DOHH2 (cell line): ENCODE measurements at regions not wholly inside any gene's neighbourhood (a gene's known extent, or its start where the extent isn't known, plus 50 kb on each side); places are given as distances from the start of the nearest gene placed in this dataset.

Source experiments
- H3F3A ChIP-seq: fragments of 200-600 bp; sonication (generic), shearing (Covaris generic); 2 replicates; pipeline ENCODE4 v1.6.0; 2016; ENCODE audit warnings: antibody characterized with exemption, mild to moderate bottlenecking; ENCODE audit not compliant: control insufficient read depth, insufficient read depth
- H3K27ac ChIP-seq: fragments of 200-600 bp; sonication (generic); 2 replicates; pipeline ENCODE4 v1.5.1; 2014; ENCODE audit warnings: low read depth, mild to moderate bottlenecking, low read length, moderate library complexity
- H3K27me3 ChIP-seq: fragments of 200-600 bp; sonication (generic); 2 replicates; pipeline ENCODE4 v1.6.1; 2014; ENCODE audit warnings: mild to moderate bottlenecking, low read length, mixed read lengths; ENCODE audit not compliant: control insufficient read depth
- H3K36me3 ChIP-seq: fragments of 200-600 bp; sonication (generic); 2 replicates; pipeline ENCODE4 v1.6.1; 2014; ENCODE audit warnings: mild to moderate bottlenecking, low read length, moderate library complexity, mixed read lengths; ENCODE audit not compliant: control insufficient read depth
- H3K4me1 ChIP-seq: fragments of 200-600 bp; sonication (generic); 2 replicates; pipeline ENCODE4 v1.6.1; 2014; ENCODE audit warnings: mild to moderate bottlenecking, low read length, mixed read lengths; ENCODE audit not compliant: control insufficient read depth
- H3K4me2 ChIP-seq: fragments of 200-600 bp; sonication (generic); 2 replicates; pipeline ENCODE4 v1.6.0; 2014; ENCODE audit warnings: mild to moderate bottlenecking, low read length, moderate library complexity
- H3K4me3 ChIP-seq: fragments of 200-600 bp; sonication (generic); 2 replicates; pipeline ENCODE4 v1.5.1; 2014; ENCODE audit warnings: mild to moderate bottlenecking, low read length, mixed read lengths
- H3K79me2 ChIP-seq: fragments of 200-600 bp; sonication (generic); 2 replicates; pipeline ENCODE4 v1.6.1; 2014; ENCODE audit warnings: mild to moderate bottlenecking, low read length, mixed read lengths; ENCODE audit not compliant: control insufficient read depth
- H3K9me2 ChIP-seq: fragments of 200-600 bp; sonication (generic); replicated peaks from 2 replicates; pipeline ENCODE4 v1.6.1; 2014; ENCODE audit warnings: mild to moderate bottlenecking, low read length, mixed read lengths; ENCODE audit not compliant: control insufficient read depth
- H3K9me3 ChIP-seq: fragments of 200-600 bp; sonication (generic); 2 replicates; pipeline ENCODE4 v1.6.1; 2014; ENCODE audit warnings: antibody characterized with exemption, low read length, mixed read lengths; ENCODE audit not compliant: control insufficient read depth, insufficient read depth
- H4K20me1 ChIP-seq: fragments of 200-600 bp; sonication (generic); 2 replicates; pipeline ENCODE4 v1.6.0; 2014; ENCODE audit warnings: low read depth, mild to moderate bottlenecking, antibody characterized with exemption, low read length, moderate library complexity; ENCODE audit not compliant: control insufficient read depth, insufficient read depth
- CTCF ChIP-seq: fragments of 200-600 bp; sonication (generic); IDR thresholded peaks from one replicate; pipeline ENCODE4 v1.5.1; 2014; ENCODE audit warnings: antibody characterized with exemption, mild to moderate bottlenecking, low read depth, low read length; ENCODE audit not compliant: poor library complexity, severe bottlenecking
- EZH2phosphoT487 ChIP-seq: fragments of 200-600 bp; sonication (generic); IDR thresholded peaks from 2 replicates; pipeline ENCODE4 v1.6.1; 2017; ENCODE audit warnings: borderline replicate concordance, mild to moderate bottlenecking, antibody characterized with exemption, low read length, moderate library complexity, mixed read lengths

DNA sequence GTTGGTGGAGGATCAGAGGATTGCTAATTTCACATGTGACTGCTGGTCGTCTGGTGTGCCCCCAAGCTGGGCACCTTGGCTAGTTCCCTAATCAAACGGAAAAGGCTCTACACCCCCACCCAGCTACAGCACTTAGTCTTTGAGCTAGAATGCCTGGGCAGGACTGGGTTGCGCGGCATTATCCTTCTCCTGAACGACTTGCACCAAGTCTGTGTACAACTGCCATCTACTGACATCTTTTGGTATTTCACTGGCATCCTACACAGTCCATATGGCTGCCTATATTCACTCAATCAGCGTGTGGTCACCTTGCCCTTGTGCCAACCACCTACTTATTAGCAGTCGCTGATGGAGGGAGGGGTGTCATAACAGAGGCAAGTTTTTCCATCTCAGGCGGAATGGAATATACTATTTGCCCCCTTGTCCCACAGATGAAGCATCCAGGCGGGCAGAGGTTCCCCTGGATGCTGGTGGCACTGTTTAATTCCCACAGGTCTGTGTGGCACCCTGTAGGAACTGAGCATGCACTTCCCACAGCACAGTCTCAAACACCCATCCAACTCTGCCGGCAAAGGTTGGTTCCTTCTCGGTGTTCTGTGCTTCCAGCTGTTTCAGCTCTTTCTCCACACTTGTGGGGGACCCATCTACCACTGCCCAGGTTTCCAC, 150.1 kb downstream of the OSTF1 start:
- Histone ChIP-seq H3K9me3 (peaks cover 13% of the 10 kb centered on the region; the same call in 1 of the 2 replicates), H3F3A (no peaks in the 10 kb centered on the region), H3K9me2 (no peaks in the 10 kb centered on the region), H3K4me1 (no peaks in the 10 kb centered on the region), H3K27me3 (no peaks in the 10 kb centered on the region), H3K4me2 (no peak overlapping the region), H3K27ac (no peak overlapping the region), H3K4me3 (no peak overlapping the region), H3K79me2 (no peaks in the 10 kb centered on the region), H4K20me1 (no peaks in the 10 kb centered on the region), H3K36me3 (no peaks in the 10 kb centered on the region)
- TF ChIP-seq CTCF (peak; percentile 45), EZH2phosphoT487 (no peak)

GRCh38 chr9:75239176-75239575, 150.9 kb downstream of the OSTF1 start:
- H3K4me2 ChIP-seq = no peak overlapping the region
- no peak overlapping the region for H3K4me3 ChIP-seq
- TF ChIP-seq CTCF (no peak), EZH2phosphoT487 (no peak)
- no peaks in the 10 kb centered on the region for H3K4me1 ChIP-seq
- no peaks in the 10 kb centered on the region for H3F3A ChIP-seq
- no peaks in the 10 kb centered on the region for H3K27me3 ChIP-seq
- no peaks in the 10 kb centered on the region for H3K9me2 ChIP-seq
- no peaks in the 10 kb centered on the region for H4K20me1 ChIP-seq
- H3K36me3 ChIP-seq = no peaks in the 10 kb centered on the region
- H3K27ac ChIP-seq = no peak overlapping the region
- peaks cover 13% of the 10 kb centered on the region; the same call in 1 of the 2 replicates for H3K9me3 ChIP-seq
- H3K79me2 ChIP-seq = no peaks in the 10 kb centered on the region

DNA sequence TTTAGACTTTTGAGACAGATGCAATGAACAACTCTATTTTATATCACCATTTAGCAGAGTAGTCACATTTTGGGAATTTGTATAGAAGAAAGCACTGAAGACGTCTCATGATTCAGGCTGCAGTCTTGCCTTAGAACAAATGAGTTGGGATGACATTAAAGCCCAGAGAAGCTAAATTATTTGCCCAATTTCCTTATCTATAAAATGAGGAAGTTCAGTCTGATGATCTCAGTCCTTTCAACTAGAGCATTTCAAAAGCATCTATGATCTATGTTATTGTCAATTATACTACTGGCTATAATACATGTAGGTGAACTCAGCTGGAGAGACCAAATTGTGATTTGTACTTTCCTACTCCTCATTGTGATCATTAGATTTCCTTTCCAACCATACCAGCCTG, 154.1 kb downstream of the OSTF1 start:
- no peak overlapping the region for H3K27ac ChIP-seq
- no peaks in the 10 kb centered on the region for H3F3A ChIP-seq
- no peaks in the 10 kb centered on the region for H4K20me1 ChIP-seq
- no peaks in the 10 kb centered on the region for H3K4me1 ChIP-seq
- no peaks in the 10 kb centered on the region for H3K9me2 ChIP-seq
- H3K36me3 ChIP-seq = no peaks in the 10 kb centered on the region
- no peaks in the 10 kb centered on the region for H3K27me3 ChIP-seq
- TF ChIP-seq CTCF (no peak), EZH2phosphoT487 (no peak)
- no peaks in the 10 kb centered on the region for H3K79me2 ChIP-seq
- no peak overlapping the region for H3K4me3 ChIP-seq
- H3K9me3 ChIP-seq = no peaks in the 10 kb centered on the region
- no peak overlapping the region for H3K4me2 ChIP-seq
